ENCODE measurements at regions not wholly inside any gene's neighbourhood (a gene's known extent, or its start where the extent isn't known, plus 50 kb on each side); places are given as distances from the start of the nearest gene placed in this dataset.
A peak's percentile ranks its signal among the peaks of the same experiment; 100 is the strongest.

DNA sequence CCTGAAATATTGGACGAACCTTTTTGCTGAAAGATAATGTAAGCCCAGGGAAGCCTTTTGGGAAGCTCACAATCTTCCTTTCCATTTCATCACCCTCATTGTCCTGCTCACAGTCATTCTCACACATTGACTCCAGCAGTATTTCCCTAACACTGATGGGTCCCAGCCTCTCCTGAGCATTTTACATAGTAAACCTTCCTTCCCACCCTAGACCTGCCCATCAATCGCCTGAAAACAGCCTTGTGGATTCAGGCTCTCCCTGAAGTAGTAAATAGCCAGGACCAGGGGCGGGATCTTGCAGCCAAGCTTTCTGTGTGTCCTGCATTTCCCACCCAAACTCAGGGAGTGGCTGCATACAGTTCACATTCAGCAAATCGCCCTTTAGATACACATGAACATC lies 149.9 kb downstream of the CYRIA start:
- H3K27me3 ChIP-seq (ENCODE audit: control insufficient read depth, insufficient read depth, low read length) = no peaks in the 10 kb centered on the region
- DNase-seq (ENCODE audit: low read depth in 4 of 6, low spot score in 6 of 6) = no peak
- H3K36me3 ChIP-seq (ENCODE audit: control insufficient read depth, insufficient read depth, low read length) = no peaks in the 10 kb centered on the region
- 76% methylated on average over 3 of the region's 4 CpGs for WGBS (ENCODE audit: insufficient coverage)
- no peak overlapping the region for H3K27ac ChIP-seq (ENCODE audit: low read depth, low read length)
- no peak overlapping the region for H3K4me3 ChIP-seq (ENCODE audit: low read depth, low read length)
- H3K9me3 ChIP-seq (ENCODE audit: control insufficient read depth, insufficient read depth, low read length) = no peaks in the 10 kb centered on the region
- H3K4me1 ChIP-seq (ENCODE audit: control insufficient read depth, insufficient read depth, low read length) = no peaks in the 10 kb centered on the region

DNA sequence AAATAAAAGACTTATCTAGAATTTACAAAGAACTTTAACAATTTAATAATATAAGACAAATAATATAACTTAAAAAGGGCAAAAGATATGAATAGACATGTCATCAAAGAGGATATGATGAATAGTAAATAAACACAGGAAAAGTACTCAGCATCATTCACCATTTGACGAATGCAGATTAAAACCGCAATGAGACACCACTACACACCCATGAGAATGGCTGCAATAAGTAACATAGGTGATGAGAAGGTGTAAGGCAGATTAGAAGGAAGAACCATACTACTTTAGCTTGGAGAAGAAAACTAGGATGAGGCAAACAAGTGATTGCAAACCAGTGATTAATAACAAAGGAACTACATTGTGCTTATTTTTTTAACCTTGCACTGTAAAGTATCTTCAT lies 152.0 kb downstream of the CYRIA start:
- no peaks in the 10 kb centered on the region for H3K36me3 ChIP-seq (ENCODE audit: control insufficient read depth, insufficient read depth, low read length)
- no CpG with 5 or more reads among the region's 2 CpGs for WGBS (ENCODE audit: insufficient coverage)
- H3K9me3 ChIP-seq (ENCODE audit: control insufficient read depth, insufficient read depth, low read length) = no peaks in the 10 kb centered on the region
- no peak overlapping the region for H3K27ac ChIP-seq (ENCODE audit: low read depth, low read length)
- peaks cover 4% of the 10 kb centered on the region for H3K27me3 ChIP-seq (ENCODE audit: control insufficient read depth, insufficient read depth, low read length)
- H3K4me3 ChIP-seq (ENCODE audit: low read depth, low read length) = no peak overlapping the region
- no peak for DNase-seq (ENCODE audit: low read depth in 4 of 6, low spot score in 6 of 6)
- peaks cover under 1% of the 10 kb centered on the region for H3K4me1 ChIP-seq (ENCODE audit: control insufficient read depth, insufficient read depth, low read length)

DNA sequence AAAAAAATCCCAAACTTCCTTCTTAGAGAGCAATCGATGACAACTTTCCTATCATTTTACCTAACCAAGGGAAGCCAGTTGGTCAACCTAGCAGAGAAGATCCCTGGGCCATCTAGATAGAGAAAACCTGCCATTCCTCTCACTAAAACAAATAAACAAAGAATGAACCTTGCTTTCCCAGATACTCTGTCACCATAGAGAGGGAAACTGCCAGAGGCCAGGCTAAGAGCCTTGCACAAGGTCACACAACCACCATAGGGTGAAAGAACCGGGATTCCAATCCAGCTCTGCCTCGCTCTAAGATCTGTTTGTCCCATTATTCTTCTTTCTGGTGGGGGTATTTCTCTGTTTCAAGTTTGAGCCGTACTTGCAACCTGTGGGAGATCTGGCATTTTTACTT lies 154.6 kb downstream of the CYRIA start:
- no peak for DNase-seq (ENCODE audit: low read depth in 4 of 6, low spot score in 6 of 6)
- Histone ChIP-seq H3K27ac (ENCODE audit: low read depth, low read length) (no peak overlapping the region), H3K4me3 (ENCODE audit: low read depth, low read length) (no peak overlapping the region), H3K9me3 (ENCODE audit: control insufficient read depth, insufficient read depth, low read length) (no peaks in the 10 kb centered on the region), H3K36me3 (ENCODE audit: control insufficient read depth, insufficient read depth, low read length) (no peaks in the 10 kb centered on the region), H3K27me3 (ENCODE audit: control insufficient read depth, insufficient read depth, low read length) (peaks cover 7% of the 10 kb centered on the region), H3K4me1 (ENCODE audit: control insufficient read depth, insufficient read depth, low read length) (peaks cover 13% of the 10 kb centered on the region)
- WGBS (ENCODE audit: insufficient coverage) = 100% methylated on average over 2 of the region's 4 CpGs

DNA sequence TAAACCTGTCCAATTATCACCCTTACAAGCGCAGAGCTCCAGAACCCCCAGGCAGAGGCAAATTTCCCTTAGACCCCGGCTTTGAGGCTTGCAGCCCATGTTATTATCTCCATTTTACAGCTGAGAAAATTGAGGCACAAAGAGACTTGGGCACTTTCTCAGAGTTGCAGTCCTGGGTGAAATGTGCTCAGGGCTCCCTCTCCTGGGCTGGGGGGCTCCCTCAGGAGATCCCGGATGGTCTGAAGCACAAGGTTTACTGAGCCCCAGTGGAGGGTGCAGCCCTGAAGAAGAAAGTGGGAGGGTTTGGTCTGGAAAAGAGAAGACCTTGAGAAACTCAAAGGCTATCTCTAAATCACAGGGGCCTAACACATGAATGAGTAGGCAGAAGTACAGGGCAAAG lies 156.6 kb downstream of the CYRIA start:
- 80% methylated on average over 1 of the region's 3 CpGs for WGBS (ENCODE audit: insufficient coverage)
- Histone ChIP-seq H3K4me3 (ENCODE audit: low read depth, low read length) (no peak overlapping the region), H3K4me1 (ENCODE audit: control insufficient read depth, insufficient read depth, low read length) (peaks cover 13% of the 10 kb centered on the region), H3K27me3 (ENCODE audit: control insufficient read depth, insufficient read depth, low read length) (peaks cover 7% of the 10 kb centered on the region), H3K27ac (ENCODE audit: low read depth, low read length) (no peak overlapping the region), H3K36me3 (ENCODE audit: control insufficient read depth, insufficient read depth, low read length) (no peaks in the 10 kb centered on the region), H3K9me3 (ENCODE audit: control insufficient read depth, insufficient read depth, low read length) (no peaks in the 10 kb centered on the region)
- no peak for DNase-seq (ENCODE audit: low read depth in 4 of 6, low spot score in 6 of 6)

DNA sequence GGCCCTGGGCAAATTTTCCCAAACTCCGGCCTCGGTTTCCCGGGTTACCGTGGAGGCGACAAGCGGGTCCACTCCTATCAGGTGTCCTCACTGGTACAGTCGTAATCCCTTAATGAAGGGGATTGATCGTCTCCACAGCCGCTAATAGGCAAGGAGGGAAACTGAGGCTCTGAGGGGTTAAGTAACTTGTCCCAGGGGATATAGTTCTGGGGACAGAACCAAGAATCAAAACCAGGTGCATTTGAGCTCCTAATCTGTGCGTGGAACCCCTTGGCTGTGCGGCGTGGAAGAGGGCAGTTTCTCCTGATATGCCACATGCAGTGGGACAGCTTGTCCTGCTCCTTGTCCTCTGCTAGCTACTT lies 157.2 kb downstream of the CYRIA start:
- DNase-seq (ENCODE audit: low read depth in 4 of 6, low spot score in 6 of 6) = no peak
- WGBS (ENCODE audit: insufficient coverage) = 15% methylated on average over 10 of the region's 12 CpGs
- no peaks in the 10 kb centered on the region for H3K9me3 ChIP-seq (ENCODE audit: control insufficient read depth, insufficient read depth, low read length)
- H3K27me3 ChIP-seq (ENCODE audit: control insufficient read depth, insufficient read depth, low read length) = peaks cover 7% of the 10 kb centered on the region
- H3K4me1 ChIP-seq (ENCODE audit: control insufficient read depth, insufficient read depth, low read length) = peaks cover 13% of the 10 kb centered on the region
- no peaks in the 10 kb centered on the region for H3K36me3 ChIP-seq (ENCODE audit: control insufficient read depth, insufficient read depth, low read length)
- H3K4me3 ChIP-seq (ENCODE audit: low read depth, low read length) = no peak overlapping the region
- H3K27ac ChIP-seq (ENCODE audit: low read depth, low read length) = no peak overlapping the region

DNA sequence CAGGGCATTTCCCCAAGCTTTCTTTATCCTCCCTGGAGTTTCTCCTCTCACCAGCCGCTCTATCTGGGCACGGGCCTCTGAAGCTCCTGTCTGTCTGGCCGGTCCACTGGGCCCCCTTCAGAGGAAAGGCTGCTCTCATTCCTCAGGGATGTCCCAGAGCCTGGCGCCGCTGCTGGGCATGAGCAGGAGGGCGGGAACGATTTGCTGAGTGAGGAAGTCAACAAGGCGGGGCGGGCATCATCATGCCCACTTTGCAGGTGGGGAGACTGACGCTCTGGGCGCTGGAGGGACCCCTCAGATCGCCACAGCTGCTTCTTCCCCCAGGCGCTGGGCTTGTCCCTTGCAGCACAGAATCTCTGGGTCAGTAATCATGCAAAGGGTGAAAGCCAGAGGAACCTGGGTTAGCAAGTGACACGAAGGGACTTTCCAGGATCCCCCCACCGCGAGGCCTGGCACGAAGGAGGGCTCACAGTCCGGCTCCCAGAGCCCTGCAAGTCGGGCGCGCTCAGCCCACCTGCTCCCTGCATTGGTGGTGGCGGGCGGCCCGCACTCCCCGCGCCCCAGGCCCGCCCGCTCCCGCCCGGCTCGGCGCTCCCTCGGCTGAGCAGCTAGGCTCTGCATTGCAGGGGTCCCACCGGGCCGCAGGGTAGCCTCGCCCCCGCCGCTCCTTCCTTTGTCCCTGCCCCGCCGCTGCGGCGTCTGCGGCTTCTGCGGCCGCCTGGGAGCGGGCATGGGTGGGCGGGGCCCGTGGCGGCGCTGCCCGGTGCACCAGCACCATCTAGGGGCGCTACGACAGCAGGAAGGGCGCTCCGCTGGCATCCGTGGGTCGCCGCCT lies 157.8 kb downstream of the CYRIA start:
- Histone ChIP-seq H3K27ac (ENCODE audit: low read depth, low read length) (no peak overlapping the region), H3K4me3 (ENCODE audit: low read depth, low read length) (peak overlapping the region; percentile 23), H3K36me3 (ENCODE audit: control insufficient read depth, insufficient read depth, low read length) (no peaks in the 10 kb centered on the region), H3K4me1 (ENCODE audit: control insufficient read depth, insufficient read depth, low read length) (peaks cover 13% of the 10 kb centered on the region), H3K27me3 (ENCODE audit: control insufficient read depth, insufficient read depth, low read length) (peaks cover 7% of the 10 kb centered on the region), H3K9me3 (ENCODE audit: control insufficient read depth, insufficient read depth, low read length) (no peaks in the 10 kb centered on the region)
- WGBS (ENCODE audit: insufficient coverage) = 5% methylated on average over 58 of the region's 58 CpGs
- peak in 5 of 6 donors; percentile 41 to 92 (median 57) for DNase-seq (ENCODE audit: low read depth in 4 of 6, low spot score in 6 of 6)

DNA sequence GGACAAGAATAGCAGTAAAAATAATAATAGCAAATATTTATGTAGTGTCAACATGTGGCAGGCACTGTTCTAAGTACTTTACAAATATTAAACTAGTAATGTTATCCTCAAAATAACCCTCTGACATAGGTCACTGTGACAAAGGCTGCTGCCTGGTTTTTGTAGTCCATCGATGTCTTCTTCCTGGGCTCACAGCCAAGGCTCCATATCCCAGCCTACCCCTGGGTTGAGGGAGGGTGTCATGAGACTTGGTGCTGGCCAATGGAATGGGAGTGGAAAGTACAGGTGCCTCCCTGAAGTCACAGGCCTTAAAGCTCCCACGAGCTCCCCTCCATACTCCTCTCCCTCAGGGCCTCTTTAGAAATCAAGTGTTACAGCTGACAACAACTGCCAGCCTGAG lies 159.3 kb downstream of the CYRIA start:
- H3K4me1 ChIP-seq (ENCODE audit: control insufficient read depth, insufficient read depth, low read length) = peaks cover 13% of the 10 kb centered on the region
- no peaks in the 10 kb centered on the region for H3K36me3 ChIP-seq (ENCODE audit: control insufficient read depth, insufficient read depth, low read length)
- peak in 2 of 6 donors; percentile 16 to 62 for DNase-seq (ENCODE audit: low read depth in 4 of 6, low spot score in 6 of 6)
- no peak overlapping the region for H3K27ac ChIP-seq (ENCODE audit: low read depth, low read length)
- H3K4me3 ChIP-seq (ENCODE audit: low read depth, low read length) = no peak overlapping the region
- H3K9me3 ChIP-seq (ENCODE audit: control insufficient read depth, insufficient read depth, low read length) = no peaks in the 10 kb centered on the region
- H3K27me3 ChIP-seq (ENCODE audit: control insufficient read depth, insufficient read depth, low read length) = peaks cover 7% of the 10 kb centered on the region
- 33% methylated on average over 1 of the region's 2 CpGs for WGBS (ENCODE audit: insufficient coverage)

DNA sequence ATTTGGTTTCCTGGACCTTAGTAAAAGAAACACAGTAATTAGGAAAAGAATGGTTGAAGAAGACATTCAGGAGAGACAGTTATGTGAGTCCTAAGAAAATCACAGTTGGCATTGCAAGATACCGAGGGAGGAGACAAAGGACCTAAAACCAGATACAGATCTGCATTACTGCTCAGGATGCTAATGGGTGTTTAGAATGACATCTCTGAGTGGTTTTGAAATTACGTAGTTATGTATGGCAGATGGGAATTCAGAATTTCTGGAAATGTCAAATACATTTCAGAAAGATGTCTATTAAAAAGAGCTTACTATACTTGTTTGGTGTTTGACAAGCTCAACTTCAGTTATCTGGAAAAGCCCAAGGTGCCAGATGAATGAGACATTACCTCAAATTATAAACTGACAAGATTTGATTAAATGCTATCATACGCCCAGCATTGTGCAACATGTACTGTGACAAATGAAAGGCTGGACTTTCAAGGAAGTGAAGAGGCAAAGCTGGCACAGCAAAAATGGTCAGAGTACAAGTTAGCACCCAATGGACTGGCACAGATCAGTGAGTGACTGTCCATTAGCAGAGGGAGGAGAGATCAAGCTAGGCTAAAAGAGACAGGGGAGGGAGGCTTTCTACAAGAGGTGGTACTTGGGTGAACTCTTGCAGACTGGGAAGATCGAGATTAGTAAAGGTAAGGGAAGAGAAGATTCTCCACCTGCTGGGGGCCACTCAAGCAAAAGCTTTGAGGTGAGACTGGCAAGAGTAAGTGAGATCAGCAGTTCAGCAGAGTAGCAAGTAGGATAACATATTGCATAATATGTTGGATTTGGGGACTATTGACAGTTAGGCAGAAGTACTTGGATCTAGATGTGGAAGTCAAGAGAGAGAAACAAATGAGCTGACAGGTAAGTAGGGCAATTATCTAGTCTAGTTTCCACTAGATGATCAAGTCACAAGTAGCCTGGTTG lies 168.9 kb downstream of the CYRIA start:
- 94% methylated on average over 2 of the region's 4 CpGs for WGBS (ENCODE audit: insufficient coverage)
- Histone ChIP-seq H3K9me3 (ENCODE audit: control insufficient read depth, insufficient read depth, low read length) (no peaks in the 10 kb centered on the region), H3K4me1 (ENCODE audit: control insufficient read depth, insufficient read depth, low read length) (no peaks in the 10 kb centered on the region), H3K27me3 (ENCODE audit: control insufficient read depth, insufficient read depth, low read length) (no peaks in the 10 kb centered on the region), H3K36me3 (ENCODE audit: control insufficient read depth, insufficient read depth, low read length) (no peaks in the 10 kb centered on the region), H3K4me3 (ENCODE audit: low read depth, low read length) (no peak overlapping the region), H3K27ac (ENCODE audit: low read depth, low read length) (no peak overlapping the region)
- DNase-seq (ENCODE audit: low read depth in 4 of 6, low spot score in 6 of 6) = peak in 1 of 6 donors; percentile 17

DNA sequence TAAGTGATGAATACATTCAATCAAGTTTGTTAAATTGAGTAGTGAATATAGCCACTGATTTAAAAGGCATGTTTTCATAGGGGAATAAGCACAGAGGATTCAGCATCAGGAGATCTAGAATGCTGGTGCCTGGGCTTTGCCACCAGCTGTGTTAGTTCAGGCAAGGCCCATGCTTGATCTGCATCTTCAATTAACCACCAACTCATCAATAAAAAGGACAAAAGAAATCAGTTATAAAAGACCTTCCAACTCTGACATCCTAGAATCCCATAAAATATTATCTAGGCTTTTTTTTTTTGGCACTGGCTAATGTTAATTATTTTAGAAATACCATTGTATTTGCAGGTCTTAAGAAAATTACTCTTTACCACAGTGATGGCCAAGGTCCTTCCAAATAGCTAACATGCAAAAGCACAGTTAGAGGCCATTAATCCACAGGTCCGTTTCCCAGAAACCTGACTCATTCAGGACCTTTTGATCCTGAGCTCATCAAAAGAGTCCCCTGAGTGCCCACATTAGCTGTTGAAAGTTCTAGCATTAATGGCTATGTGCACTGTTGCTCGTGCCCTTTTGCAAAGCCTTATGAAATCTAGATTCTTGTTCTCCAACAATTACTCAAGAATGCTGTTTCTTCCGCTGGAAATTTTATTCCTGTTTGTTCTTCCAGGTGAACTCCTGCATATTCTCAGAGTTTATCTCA lies 170.0 kb downstream of the CYRIA start:
- no peak for DNase-seq (ENCODE audit: low read depth in 4 of 6, low spot score in 6 of 6)
- Histone ChIP-seq H3K4me3 (ENCODE audit: low read depth, low read length) (no peak overlapping the region), H3K27ac (ENCODE audit: low read depth, low read length) (no peak overlapping the region), H3K4me1 (ENCODE audit: control insufficient read depth, insufficient read depth, low read length) (no peaks in the 10 kb centered on the region), H3K9me3 (ENCODE audit: control insufficient read depth, insufficient read depth, low read length) (no peaks in the 10 kb centered on the region), H3K36me3 (ENCODE audit: control insufficient read depth, insufficient read depth, low read length) (no peaks in the 10 kb centered on the region), H3K27me3 (ENCODE audit: control insufficient read depth, insufficient read depth, low read length) (no peaks in the 10 kb centered on the region)
- WGBS (ENCODE audit: insufficient coverage) = 63% methylated on average over 3 of the region's 3 CpGs

All from spinal cord (tissue), 9 donors.